Naive thymus-derived CD4-positive, alpha-beta T cell (primary cell): ENCODE measurements at regions not wholly inside any gene's neighbourhood (a gene's known extent, or its start where the extent isn't known, plus 50 kb on each side); places are given as distances from the start of the nearest gene placed in this dataset.

Experiments used
- ATAC-seq: fragments of 150-1000 bp; cut with Tn5 transposase; 2 replicates; pipeline ENCODE4 v1.10.0; 2021; ENCODE audit warnings: mild to moderate bottlenecking, moderate library complexity
- CTCF ChIA-PET: fragments of 350-600 bp; sonication (Branson Sonifier 250); formaldehyde crosslinking; loops from one replicate; lab custom pipeline; 2021; ENCODE audit warnings: antibody characterized with exemption; lab: Charles Lee
- POLR2A ChIA-PET: fragments of 350-600 bp; sonication (Branson Sonifier 250); formaldehyde crosslinking; loops from one replicate; lab custom pipeline; 2021; ENCODE audit warnings: antibody characterized with exemption, inconsistent platforms; lab: Charles Lee
- DNase-seq, 9 donors: peaks; one replicate each; pipeline versions ENCODE4 v3.0.0 to v3.0.0-alpha.2; 2020 to 2022; ENCODE audit warnings: mixed read lengths in 1 of 9
- H3K27ac ChIP-seq: one replicate; pipeline ENCODE4 v1.7.0; 2013; ENCODE audit warnings: mild to moderate bottlenecking, low read depth, low read length, moderate library complexity
- H3K27me3 ChIP-seq, 2 donors: one replicate each; pipeline ENCODE4 v1.7.0; 2013; ENCODE audit warnings: low read length in 2 of 2, mild to moderate bottlenecking in 2 of 2, moderate library complexity in 2 of 2; ENCODE audit not compliant: control insufficient read depth in 2 of 2, insufficient read depth in 2 of 2
- H3K36me3 ChIP-seq, 3 experiments: 1 replicate in 2 of 3; 2 replicates in 1 of 3; pipeline ENCODE4 v1.7.0; 2013; ENCODE audit warnings: low read length in 3 of 3, mild to moderate bottlenecking in 3 of 3, moderate library complexity in 1 of 3; ENCODE audit not compliant: insufficient read depth in 3 of 3, control insufficient read depth in 2 of 3
- H3K4me1 ChIP-seq, 2 donors: one replicate each; pipeline ENCODE4 v1.7.0; 2013; ENCODE audit warnings: low read length in 2 of 2, mild to moderate bottlenecking in 2 of 2, moderate library complexity in 1 of 2; ENCODE audit not compliant: control insufficient read depth in 2 of 2, insufficient read depth in 2 of 2
- H3K4me3 ChIP-seq: 2 replicates; pipeline ENCODE4 v1.7.0; 2013; ENCODE audit warnings: mild to moderate bottlenecking, low read length
- H3K9me3 ChIP-seq, 3 experiments: 1 replicate in 2 of 3; 2 replicates in 1 of 3; pipeline ENCODE4 v1.7.0; 2013; ENCODE audit warnings: low read length in 3 of 3; ENCODE audit not compliant: control insufficient read depth in 2 of 3
- H3K27ac Mint-ChIP-seq, 9 donors: one replicate each; pipeline ENCODE4 v1.8.0; 2020 to 2022; ENCODE audit warnings: mixed read lengths in 9 of 9, mild to moderate bottlenecking in 8 of 9, moderate library complexity in 5 of 9, inconsistent platforms in 2 of 9
- H3K27me3 Mint-ChIP-seq, 5 donors: one replicate each; pipeline ENCODE4 v1.8.0; 2021 to 2022; ENCODE audit warnings: mixed read lengths in 5 of 5, mild to moderate bottlenecking in 1 of 5
- H3K36me3 Mint-ChIP-seq, 5 donors: one replicate each; pipeline ENCODE4 v1.8.0; 2020 to 2022; ENCODE audit warnings: mixed read lengths in 5 of 5, mild to moderate bottlenecking in 3 of 5, inconsistent platforms in 1 of 5
- H3K4me1 Mint-ChIP-seq, 7 donors: one replicate each; pipeline ENCODE4 v1.8.0; 2020 to 2022; ENCODE audit warnings: mixed read lengths in 7 of 7, mild to moderate bottlenecking in 3 of 7, inconsistent platforms in 1 of 7
- H3K4me3 Mint-ChIP-seq, 10 donors: one replicate each; pipeline ENCODE4 v1.8.0; 2020 to 2022; ENCODE audit warnings: mild to moderate bottlenecking in 10 of 10, mixed read lengths in 10 of 10, moderate library complexity in 6 of 10, inconsistent platforms in 2 of 10
- H3K9me3 Mint-ChIP-seq, 11 donors: one replicate each; pipeline ENCODE4 v1.8.0; 2020 to 2022; ENCODE audit warnings: mixed read lengths in 11 of 11, mild to moderate bottlenecking in 4 of 11, inconsistent platforms in 1 of 11, moderate library complexity in 1 of 11
- intact Hi-C, 2 donors: fragments of 100-400 bp; cut with micrococcal nuclease; formaldehyde crosslinking; loops; one replicate each; pipeline ENCODE4 v1.15.1; 2023

- H3K4me3 Mint-ChIP-seq = no peak overlapping the region
- ATAC-seq = no peak
Observed at GRCh38 chr12:67161322-67161918, 107.7 kb upstream of the CAND1 start.

GRCh38 chr12:67173258-67173657, 95.9 kb upstream of the CAND1 start:
- Mint-ChIP-seq H3K36me3 (no peaks in the 10 kb centered on the region), H3K4me1 (no peaks in the 10 kb centered on the region), H3K4me3 (no peak overlapping the region), H3K9me3 (peaks cover 0 to 3% (median 0%) of the 10 kb centered on the region in 11 donors), H3K27ac (no peak overlapping the region), H3K27me3 (peaks cover under 1 to 32% (median 17%) of the 10 kb centered on the region in 5 donors)
- no peak for DNase-seq
- ATAC-seq = no peak
- CTCF ChIA-PET = no interaction called here
- intact Hi-C loops = no loop called here
- no peaks in the 10 kb centered on the region for H3K36me3 ChIP-seq
- no peaks in the 10 kb centered on the region for H3K27me3 ChIP-seq
- POLR2A ChIA-PET = no interaction called here
- H3K4me3 ChIP-seq = no peak overlapping the region
- no peak overlapping the region for H3K27ac ChIP-seq
- H3K9me3 ChIP-seq = no peaks in the 10 kb centered on the region
- no peaks in the 10 kb centered on the region for H3K4me1 ChIP-seq

More at GRCh38 chr12:67161322-67161918, 107.7 kb upstream of the CAND1 start:
- POLR2A ChIA-PET = no interaction called here
- no peaks in the 10 kb centered on the region for H3K9me3 ChIP-seq
- intact Hi-C loops = loop anchor here (1.0 to 2.0 kb wide), 6 partner anchors 108 to 781 kb away; partner anchors contain the start of gene CAND1 (in 1 of the 2)
- no peak overlapping the region for H3K27ac ChIP-seq
- peaks cover 0 to 6% (median 4%) of the 10 kb centered on the region in 5 donors for H3K27me3 Mint-ChIP-seq
- H3K9me3 Mint-ChIP-seq = no peaks in the 10 kb centered on the region
- no peaks in the 10 kb centered on the region for H3K4me1 ChIP-seq
- no peaks in the 10 kb centered on the region for H3K36me3 ChIP-seq
- CTCF ChIA-PET = interaction anchor here (1.0 kb wide), 1 partner anchor 194 kb away, joined by 3 read pairs; no protein-coding TSS in a partner anchor
- peaks cover 0 to 3% (median 0%) of the 10 kb centered on the region in 7 donors for H3K4me1 Mint-ChIP-seq
- no peak overlapping the region for H3K27ac Mint-ChIP-seq
- H3K4me3 ChIP-seq = no peak overlapping the region
- H3K27me3 ChIP-seq = no peaks in the 10 kb centered on the region
- H3K36me3 Mint-ChIP-seq = no peaks in the 10 kb centered on the region
- DNase-seq = peak in 7 of 9 donors; percentile 8 to 27 (median 21)

- no peak overlapping the region for H3K27ac Mint-ChIP-seq
- ATAC-seq (no peak), DNase-seq (no peak)
- CTCF ChIA-PET = no interaction called here
- no peak overlapping the region for H3K4me3 Mint-ChIP-seq
- no peaks in the 10 kb centered on the region for H3K4me1 ChIP-seq
- no peak overlapping the region for H3K4me3 ChIP-seq
- H3K36me3 ChIP-seq = no peaks in the 10 kb centered on the region
- H3K27me3 ChIP-seq = no peaks in the 10 kb centered on the region
- peaks cover 7 to 46% (median 39%) of the 10 kb centered on the region in 5 donors for H3K27me3 Mint-ChIP-seq
- no peaks in the 10 kb centered on the region for H3K9me3 ChIP-seq
- H3K9me3 Mint-ChIP-seq = peaks cover 0 to 13% (median 5%) of the 10 kb centered on the region in 11 donors
- no peak overlapping the region for H3K27ac ChIP-seq
- H3K36me3 Mint-ChIP-seq = peaks cover 0 to 3% (median 0%) of the 10 kb centered on the region in 5 donors
- intact Hi-C loops = no loop called here
- POLR2A ChIA-PET = no interaction called here
- no peaks in the 10 kb centered on the region for H3K4me1 Mint-ChIP-seq
Observed at GRCh38 chr12:67182551-67182950, 86.6 kb upstream of the CAND1 start.

- no peak overlapping the region for H3K27ac Mint-ChIP-seq
- ChIA-PET CTCF (no interaction called here), POLR2A (no interaction called here)
- Histone ChIP-seq H3K9me3 (no peaks in the 10 kb centered on the region), H3K4me1 (no peaks in the 10 kb centered on the region), H3K27me3 (no peaks in the 10 kb centered on the region), H3K4me3 (no peak overlapping the region), H3K27ac (no peak overlapping the region), H3K36me3 (no peaks in the 10 kb centered on the region)
- no peak overlapping the region for H3K4me3 Mint-ChIP-seq
- no peaks in the 10 kb centered on the region for H3K36me3 Mint-ChIP-seq
- intact Hi-C loops = no loop called here
- DNase-seq = peak in 4 of 9 donors; percentile 3 to 28 (median 4)
- no peaks in the 10 kb centered on the region for H3K4me1 Mint-ChIP-seq
- peaks cover under 1 to 41% (median 23%) of the 10 kb centered on the region in 5 donors for H3K27me3 Mint-ChIP-seq
- no peak for ATAC-seq
- H3K9me3 Mint-ChIP-seq = peaks cover 0 to 7% (median 0%) of the 10 kb centered on the region in 11 donors
Observed at GRCh38 chr12:67193704-67194103, 75.5 kb upstream of the CAND1 start.

- no peak overlapping the region for H3K27ac ChIP-seq
- peaks cover 0 to 2% (median 0%) of the 10 kb centered on the region in 7 donors for H3K4me1 Mint-ChIP-seq
- DNase-seq (no peak), ATAC-seq (no peak)
- H3K9me3 Mint-ChIP-seq = peaks cover 0 to 7% (median 0%) of the 10 kb centered on the region in 11 donors
- no peaks in the 10 kb centered on the region for H3K9me3 ChIP-seq
- no peaks in the 10 kb centered on the region for H3K27me3 ChIP-seq
- POLR2A ChIA-PET = no interaction called here
- CTCF ChIA-PET = no interaction called here
- peaks cover 4 to 42% (median 25%) of the 10 kb centered on the region in 5 donors for H3K27me3 Mint-ChIP-seq
- no peak overlapping the region for H3K4me3 Mint-ChIP-seq
- no peaks in the 10 kb centered on the region for H3K4me1 ChIP-seq
- H3K36me3 Mint-ChIP-seq = no peaks in the 10 kb centered on the region
- no peaks in the 10 kb centered on the region for H3K36me3 ChIP-seq
- H3K4me3 ChIP-seq = no peak overlapping the region
- intact Hi-C loops = no loop called here
- no peak overlapping the region for H3K27ac Mint-ChIP-seq
Observed at GRCh38 chr12:67200386-67200785, 68.8 kb upstream of the CAND1 start.

- no peak overlapping the region for H3K27ac ChIP-seq
- ATAC-seq (no peak), DNase-seq (no peak)
- no peaks in the 10 kb centered on the region for H3K36me3 ChIP-seq
- no peak overlapping the region for H3K4me3 Mint-ChIP-seq
- CTCF ChIA-PET = interaction anchor here (0.7 kb wide), 1 partner anchor 412 kb away, joined by 3 read pairs; no protein-coding TSS in a partner anchor
- H3K4me1 ChIP-seq = no peaks in the 10 kb centered on the region
- no peak overlapping the region for H3K27ac Mint-ChIP-seq
- intact Hi-C loops = no loop called here
- H3K36me3 Mint-ChIP-seq = no peaks in the 10 kb centered on the region
- peaks cover 0 to 2% (median 0%) of the 10 kb centered on the region in 7 donors for H3K4me1 Mint-ChIP-seq
- H3K27me3 ChIP-seq = no peaks in the 10 kb centered on the region
- H3K4me3 ChIP-seq = no peak overlapping the region
- POLR2A ChIA-PET = no interaction called here
- H3K27me3 Mint-ChIP-seq = peaks cover 4 to 46% (median 33%) of the 10 kb centered on the region in 5 donors
- H3K9me3 ChIP-seq = no peaks in the 10 kb centered on the region
- peaks cover 0 to 7% (median 0%) of the 10 kb centered on the region in 11 donors for H3K9me3 Mint-ChIP-seq
Observed at GRCh38 chr12:67202011-67202677, 67.0 kb upstream of the CAND1 start.
